Omental fat pad (tissue), 3 donors: ENCODE measurements at regions not wholly inside any gene's neighbourhood (a gene's known extent, or its start where the extent isn't known, plus 50 kb on each side); places are given as distances from the start of the nearest gene placed in this dataset.
"Not testable (repeated sequence)": the region's sequence is repeated elsewhere in the genome, so short reads cannot be mapped to it uniquely, and the experiment has no call there.

ENCODE experiments used
- ATAC-seq: fragments of 150-250 bp; one replicate; pipeline ENCODE4 v1.9.1; 2016; ENCODE audit warnings: mild to moderate bottlenecking, moderate library complexity; ENCODE audit not compliant: low FRiP score
- DNase-seq: peaks from one replicate; pipeline ENCODE4 v3.0.0-alpha.2; 2019; ENCODE audit warnings: low spot score
- CTCF ChIP-seq, 3 donors: fragments of 450-650 bp; IDR thresholded peaks; one replicate each; pipeline ENCODE4 v1.5.1; 2016 to 2017; ENCODE audit warnings: antibody characterized with exemption in 3 of 3, mild to moderate bottlenecking in 3 of 3, moderate library complexity in 2 of 3

- DNase-seq (no peak), ATAC-seq (no peak)
- TF ChIP-seq CTCF (IDR thresholded peaks at IDR 0.05), result no peak
These were observed 91.4 kb upstream of the FHL2 start for GRCh38 chr2:105490204-105490603.

- no peak for TF ChIP-seq CTCF (IDR thresholded peaks at IDR 0.05)
- no peak for ATAC-seq
- no peak for DNase-seq
These were observed 90.5 kb upstream of the FHL2 start for GRCh38 chr2:105489168-105489878.

- DNase-seq (no peak), ATAC-seq (no peak)
- no peak for TF ChIP-seq CTCF (IDR thresholded peaks at IDR 0.05)
These were observed 89.4 kb upstream of the FHL2 start for GRCh38 chr2:105488285-105488684.

GRCh38 chr2:105487142-105488069, 88.6 kb upstream of the FHL2 start:
- no peak for TF ChIP-seq CTCF (IDR thresholded peaks at IDR 0.05)
- no peak for ATAC-seq
- DNase-seq, result no peak

GRCh38 chr2:105486762-105487141, 87.9 kb upstream of the FHL2 start:
- ATAC-seq, result no peak
- DNase-seq, result no peak
- TF ChIP-seq CTCF (IDR thresholded peaks at IDR 0.05), result no peak

- TF ChIP-seq CTCF (IDR thresholded peaks at IDR 0.05), result no peak
- DNase-seq, result no peak
- ATAC-seq, result no peak
These were observed 79.8 kb upstream of the FHL2 start for GRCh38 chr2:105478670-105479069.

- DNase-seq, ATAC-seq: not testable (repeated sequence)
These were observed 78.3 kb upstream of the FHL2 start for GRCh38 chr2:105477050-105477620.
